ENCODE measurements at regions not wholly inside any gene's neighbourhood (a gene's known extent, or its start where the extent isn't known, plus 50 kb on each side); places are given as distances from the start of the nearest gene placed in this dataset.

DNA sequence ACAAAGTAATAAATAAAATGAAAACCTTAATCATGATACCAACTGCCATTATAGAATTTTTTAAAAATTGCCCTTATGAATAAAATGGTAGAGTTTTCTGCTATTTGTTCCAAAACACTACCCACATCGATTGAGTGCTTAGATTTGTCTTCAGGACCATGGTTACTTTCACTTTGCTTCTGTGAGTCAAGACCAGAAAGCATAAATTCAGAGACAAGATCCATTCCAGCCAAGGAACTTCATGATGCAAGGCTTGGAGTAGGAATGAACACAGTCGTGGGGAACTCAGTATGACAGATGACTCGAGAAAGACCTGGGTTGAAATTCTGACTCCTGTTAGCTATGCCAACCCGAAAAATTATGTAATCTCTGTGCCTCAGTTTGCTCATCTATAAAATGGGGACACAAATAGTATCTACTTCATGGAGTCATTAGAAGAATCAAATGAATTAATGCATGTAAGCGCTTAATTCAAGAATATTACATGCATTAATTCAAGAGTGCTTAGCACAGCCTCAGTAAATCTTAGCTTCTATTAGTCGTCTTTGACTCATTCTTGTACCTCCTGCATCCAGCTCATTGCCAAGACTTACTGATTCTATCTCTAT, 72.5 kb upstream of the MYLIP start:
- TF ChIP-seq, protein P1, sequence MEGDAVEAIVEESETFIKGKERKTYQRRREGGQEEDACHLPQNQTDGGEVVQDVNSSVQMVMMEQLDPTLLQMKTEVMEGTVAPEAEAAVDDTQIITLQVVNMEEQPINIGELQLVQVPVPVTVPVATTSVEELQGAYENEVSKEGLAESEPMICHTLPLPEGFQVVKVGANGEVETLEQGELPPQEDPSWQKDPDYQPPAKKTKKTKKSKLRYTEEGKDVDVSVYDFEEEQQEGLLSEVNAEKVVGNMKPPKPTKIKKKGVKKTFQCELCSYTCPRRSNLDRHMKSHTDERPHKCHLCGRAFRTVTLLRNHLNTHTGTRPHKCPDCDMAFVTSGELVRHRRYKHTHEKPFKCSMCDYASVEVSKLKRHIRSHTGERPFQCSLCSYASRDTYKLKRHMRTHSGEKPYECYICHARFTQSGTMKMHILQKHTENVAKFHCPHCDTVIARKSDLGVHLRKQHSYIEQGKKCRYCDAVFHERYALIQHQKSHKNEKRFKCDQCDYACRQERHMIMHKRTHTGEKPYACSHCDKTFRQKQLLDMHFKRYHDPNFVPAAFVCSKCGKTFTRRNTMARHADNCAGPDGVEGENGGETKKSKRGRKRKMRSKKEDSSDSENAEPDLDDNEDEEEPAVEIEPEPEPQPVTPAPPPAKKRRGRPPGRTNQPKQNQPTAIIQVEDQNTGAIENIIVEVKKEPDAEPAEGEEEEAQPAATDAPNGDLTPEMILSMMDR (conservative IDR thresholded peaks at IDR 0.05; ENCODE audit: low read depth in 2 of 2): no peak
- TF ChIP-seq, protein P2, sequence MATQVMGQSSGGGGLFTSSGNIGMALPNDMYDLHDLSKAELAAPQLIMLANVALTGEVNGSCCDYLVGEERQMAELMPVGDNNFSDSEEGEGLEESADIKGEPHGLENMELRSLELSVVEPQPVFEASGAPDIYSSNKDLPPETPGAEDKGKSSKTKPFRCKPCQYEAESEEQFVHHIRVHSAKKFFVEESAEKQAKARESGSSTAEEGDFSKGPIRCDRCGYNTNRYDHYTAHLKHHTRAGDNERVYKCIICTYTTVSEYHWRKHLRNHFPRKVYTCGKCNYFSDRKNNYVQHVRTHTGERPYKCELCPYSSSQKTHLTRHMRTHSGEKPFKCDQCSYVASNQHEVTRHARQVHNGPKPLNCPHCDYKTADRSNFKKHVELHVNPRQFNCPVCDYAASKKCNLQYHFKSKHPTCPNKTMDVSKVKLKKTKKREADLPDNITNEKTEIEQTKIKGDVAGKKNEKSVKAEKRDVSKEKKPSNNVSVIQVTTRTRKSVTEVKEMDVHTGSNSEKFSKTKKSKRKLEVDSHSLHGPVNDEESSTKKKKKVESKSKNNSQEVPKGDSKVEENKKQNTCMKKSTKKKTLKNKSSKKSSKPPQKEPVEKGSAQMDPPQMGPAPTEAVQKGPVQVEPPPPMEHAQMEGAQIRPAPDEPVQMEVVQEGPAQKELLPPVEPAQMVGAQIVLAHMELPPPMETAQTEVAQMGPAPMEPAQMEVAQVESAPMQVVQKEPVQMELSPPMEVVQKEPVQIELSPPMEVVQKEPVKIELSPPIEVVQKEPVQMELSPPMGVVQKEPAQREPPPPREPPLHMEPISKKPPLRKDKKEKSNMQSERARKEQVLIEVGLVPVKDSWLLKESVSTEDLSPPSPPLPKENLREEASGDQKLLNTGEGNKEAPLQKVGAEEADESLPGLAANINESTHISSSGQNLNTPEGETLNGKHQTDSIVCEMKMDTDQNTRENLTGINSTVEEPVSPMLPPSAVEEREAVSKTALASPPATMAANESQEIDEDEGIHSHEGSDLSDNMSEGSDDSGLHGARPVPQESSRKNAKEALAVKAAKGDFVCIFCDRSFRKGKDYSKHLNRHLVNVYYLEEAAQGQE (IDR thresholded peaks at IDR 0.05; ENCODE audit: unreplicated experiment): no peak
- TF ChIP-seq EZH2phosphoT487 (IDR thresholded peaks at IDR 0.05; ENCODE audit: unreplicated experiment): no peak
- no peak for TF ChIP-seq EZH2 (IDR thresholded peaks at IDR 0.05; ENCODE audit: low read depth, unreplicated experiment)
- TF ChIP-seq, protein P3, sequence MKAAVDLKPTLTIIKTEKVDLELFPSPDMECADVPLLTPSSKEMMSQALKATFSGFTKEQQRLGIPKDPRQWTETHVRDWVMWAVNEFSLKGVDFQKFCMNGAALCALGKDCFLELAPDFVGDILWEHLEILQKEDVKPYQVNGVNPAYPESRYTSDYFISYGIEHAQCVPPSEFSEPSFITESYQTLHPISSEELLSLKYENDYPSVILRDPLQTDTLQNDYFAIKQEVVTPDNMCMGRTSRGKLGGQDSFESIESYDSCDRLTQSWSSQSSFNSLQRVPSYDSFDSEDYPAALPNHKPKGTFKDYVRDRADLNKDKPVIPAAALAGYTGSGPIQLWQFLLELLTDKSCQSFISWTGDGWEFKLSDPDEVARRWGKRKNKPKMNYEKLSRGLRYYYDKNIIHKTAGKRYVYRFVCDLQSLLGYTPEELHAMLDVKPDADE (IDR thresholded peaks at IDR 0.05): no peak
